GM23338 (cell line): ENCODE measurements at regions not wholly inside any gene's neighbourhood (a gene's known extent, or its start where the extent isn't known, plus 50 kb on each side); places are given as distances from the start of the nearest gene placed in this dataset.

Experiments used
- CTCF ChIP-seq, 2 experiments: fragments of 200-600 bp in 1 of 2; sonication (generic) in 1 of 2; conservative IDR thresholded peaks; 2 replicates each; pipeline versions ENCODE4 v1.5.1 to v1.6.1; 2016 to 2017; ENCODE audit warnings: antibody characterized with exemption in 2 of 2, low read depth in 2 of 2, mild to moderate bottlenecking in 2 of 2, moderate library complexity in 1 of 2
- ETS1 ChIP-seq: IDR thresholded peaks from 2 replicates; pipeline ENCODE4 v1.6.1; 2016; ENCODE audit warnings: antibody characterized with exemption
- EZH2 ChIP-seq: fragments of 200-600 bp; sonication (generic); IDR thresholded peaks from one replicate; pipeline ENCODE4 v1.8.0; 2017; ENCODE audit warnings: antibody characterized with exemption, mild to moderate bottlenecking, low read depth; ENCODE audit not compliant: unreplicated experiment
- JUNB ChIP-seq: IDR thresholded peaks from one replicate; pipeline ENCODE4 v1.6.1; 2016; ENCODE audit warnings: antibody characterized with exemption; ENCODE audit not compliant: unreplicated experiment
- NANOG ChIP-seq: IDR thresholded peaks from 2 replicates; pipeline ENCODE4 v1.6.1; 2016; ENCODE audit warnings: antibody characterized with exemption, borderline replicate concordance
- POLR2AphosphoS5 ChIP-seq: IDR thresholded peaks from 2 replicates; pipeline ENCODE4 v1.6.1; 2016; ENCODE audit warnings: antibody characterized with exemption, low read depth
- REST ChIP-seq: IDR thresholded peaks from one replicate; pipeline ENCODE4 v1.6.1; 2018; ENCODE audit warnings: antibody characterized with exemption; ENCODE audit not compliant: unreplicated experiment
- ZNF114 ChIP-seq: fragments of 250-450 bp; sonication (Bioruptor Pico); IDR thresholded peaks from 2 replicates; pipeline ENCODE4 v1.5.0; 2020; ENCODE audit warnings: mild to moderate bottlenecking, moderate library complexity

- no peak for TF ChIP-seq CTCF (conservative IDR thresholded peaks at IDR 0.05; ENCODE audit: low read depth in 2 of 2)
- TF ChIP-seq ETS1 = no peak
- no peak for TF ChIP-seq EZH2
- no peak for TF ChIP-seq NANOG
- no peak for TF ChIP-seq REST
- no peak for TF ChIP-seq POLR2AphosphoS5
- TF ChIP-seq ZNF114 (CRISPR knock-in tag) = no peak
- TF ChIP-seq JUNB = no peak
Observed at GRCh38 chr2:120821446-120822160, 85.9 kb downstream of the GLI2 start.
